NB4 (cell line): ENCODE measurements at regions not wholly inside any gene's neighbourhood (a gene's known extent, or its start where the extent isn't known, plus 50 kb on each side); places are given as distances from the start of the nearest gene placed in this dataset.

Source experiments
- DNase-seq: peaks from one replicate; pipeline ENCODE4 v3.0.0; 2010; ENCODE audit warnings: low read depth
- H3K4me3 ChIP-seq: one replicate; pipeline ENCODE4 v1.5.1; 2011; ENCODE audit warnings: mild to moderate bottlenecking, low read depth, low read length, moderate library complexity
- CTCF ChIP-seq: IDR thresholded peaks from one replicate; pipeline ENCODE4 v1.5.1; 2012; ENCODE audit warnings: low read depth, low read length
- MAX ChIP-seq: IDR thresholded peaks from 2 replicates; pipeline ENCODE4 v1.6.1; 2011; ENCODE audit warnings: low read depth, low read length
- MYC ChIP-seq: IDR thresholded peaks from 2 replicates; pipeline ENCODE4 v1.6.1; 2011; ENCODE audit warnings: low read depth, low read length
- POLR2A ChIP-seq: IDR thresholded peaks from 2 replicates; pipeline ENCODE4 v1.6.1; 2011; ENCODE audit warnings: mild to moderate bottlenecking; ENCODE audit not compliant: insufficient read length; ENCODE audit errors: extremely low read depth

- no peak for DNase-seq
- no peak overlapping the region for H3K4me3 ChIP-seq
- TF ChIP-seq MYC (no peak), POLR2A (no peak), CTCF (no peak), MAX (no peak)
Observed at GRCh38 chr10:53140506-53140905, 367.9 kb upstream of the MBL2 start.

GRCh38 chr10:53135897-53136253 is 363.3 kb upstream of the MBL2 start:
- no peak overlapping the region for H3K4me3 ChIP-seq
- no peak for DNase-seq
- no peak for TF ChIP-seq MAX
- no peak for TF ChIP-seq CTCF
- no peak for TF ChIP-seq POLR2A
- TF ChIP-seq MYC: no peak

- no peak for DNase-seq
- TF ChIP-seq CTCF: no peak
- no peak for TF ChIP-seq MAX
- no peak for TF ChIP-seq POLR2A
- no peak for TF ChIP-seq MYC
- no peak overlapping the region for H3K4me3 ChIP-seq
Observed at GRCh38 chr10:53135213-53135896, 362.8 kb upstream of the MBL2 start.

DNA sequence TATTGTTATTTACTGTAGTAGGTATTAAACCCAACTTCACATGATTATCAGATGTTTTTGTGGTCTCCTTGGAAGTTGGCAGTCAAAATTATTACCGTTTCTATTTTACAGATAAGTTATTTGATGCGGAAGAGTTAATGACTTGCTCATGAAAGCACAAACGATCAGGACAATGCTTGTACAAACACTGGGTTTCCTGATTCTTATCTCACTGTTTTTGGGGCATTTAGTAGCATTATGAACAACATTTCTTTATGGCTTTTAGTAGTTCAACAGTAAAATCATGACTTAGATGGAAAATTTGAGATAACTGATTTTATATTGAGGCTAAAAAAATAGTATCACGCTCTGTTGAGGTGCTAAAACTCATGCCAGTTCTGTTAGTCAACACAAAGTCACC is 361.5 kb upstream of the MBL2 start:
- no peak overlapping the region for H3K4me3 ChIP-seq
- TF ChIP-seq POLR2A (no peak), MAX (no peak), MYC (no peak), CTCF (no peak)
- no peak for DNase-seq

GRCh38 chr10:53130337-53130736 is 357.8 kb upstream of the MBL2 start:
- no peak for DNase-seq
- no peak for TF ChIP-seq MAX
- TF ChIP-seq CTCF: no peak
- TF ChIP-seq POLR2A: no peak
- no peak for TF ChIP-seq MYC
- no peak overlapping the region for H3K4me3 ChIP-seq

DNA sequence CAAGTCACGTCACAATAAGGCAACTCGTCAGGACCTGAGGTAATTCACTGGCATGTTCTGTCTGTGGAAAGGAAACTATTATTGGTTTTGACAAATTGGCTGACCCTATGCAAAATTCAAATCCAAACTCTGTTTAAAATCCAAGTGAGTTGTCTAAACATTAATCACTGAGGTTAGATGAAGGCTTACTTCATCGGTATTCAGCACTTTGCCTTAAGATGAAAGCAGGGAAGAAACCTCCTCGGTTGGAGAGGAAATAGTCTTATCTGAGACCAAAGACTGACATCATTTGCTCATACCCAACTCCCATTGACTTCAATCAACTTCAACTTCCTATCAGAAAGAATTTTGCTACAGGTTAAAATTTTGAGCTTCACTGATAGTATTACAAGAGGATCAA is 355.1 kb upstream of the MBL2 start:
- TF ChIP-seq POLR2A (no peak), MAX (no peak), CTCF (no peak)
- DNase-seq: no peak
- no peak overlapping the region for H3K4me3 ChIP-seq
